ENCODE measurements at regions not wholly inside any gene's neighbourhood (a gene's known extent, or its start where the extent isn't known, plus 50 kb on each side); places are given as distances from the start of the nearest gene placed in this dataset.
A peak's percentile ranks its signal among the peaks of the same experiment; 100 is the strongest.

GRCh38 chr13:33392794-33393405 is 107.3 kb upstream of the STARD13 start:
- no peak for TF ChIP-seq CTCF (IDR thresholded peaks at IDR 0.05; ENCODE audit: borderline replicate concordance)

GRCh38 chr13:33394294-33394932 is 108.9 kb upstream of the STARD13 start:
- no peak for DNase-seq
- Histone ChIP-seq H3K36me3 (no peaks in the 10 kb centered on the region), H3K4me1 (peaks cover 13% of the 10 kb centered on the region), H3K27ac (replicated peaks) (peak overlapping the region; percentile 42), H3K27me3 (ENCODE audit: low read depth) (no peaks in the 10 kb centered on the region), H3K4me3 (no peak overlapping the region), H3K9me3 (replicated peaks) (peaks cover 9% of the 10 kb centered on the region)
- intact Hi-C loops (cut with micrococcal nuclease), result no loop called here
- TF ChIP-seq CTCF (IDR thresholded peaks at IDR 0.05; ENCODE audit: borderline replicate concordance), result no peak

More at GRCh38 chr13:33392794-33393405, 107.3 kb upstream of the STARD13 start:
- Histone ChIP-seq H3K9me3 (replicated peaks) (peaks cover 9% of the 10 kb centered on the region), H3K36me3 (no peaks in the 10 kb centered on the region), H3K27ac (replicated peaks) (no peak overlapping the region), H3K4me3 (no peak overlapping the region), H3K4me1 (peaks cover 18% of the 10 kb centered on the region), H3K27me3 (ENCODE audit: low read depth) (no peaks in the 10 kb centered on the region)
- intact Hi-C loops (cut with micrococcal nuclease), result no loop called here
- no peak for DNase-seq

GRCh38 chr13:33401238-33401637 is 115.7 kb upstream of the STARD13 start:
- intact Hi-C loops (cut with micrococcal nuclease), result no loop called here
- Histone ChIP-seq H3K27me3 (ENCODE audit: low read depth) (no peaks in the 10 kb centered on the region), H3K4me3 (no peak overlapping the region), H3K36me3 (no peaks in the 10 kb centered on the region), H3K27ac (replicated peaks) (peak overlapping the region; percentile 27), H3K9me3 (replicated peaks) (peaks cover 9% of the 10 kb centered on the region), H3K4me1 (peaks cover 22% of the 10 kb centered on the region)
- no peak for TF ChIP-seq CTCF (IDR thresholded peaks at IDR 0.05; ENCODE audit: borderline replicate concordance)
- DNase-seq, result no peak

GRCh38 chr13:33402975-33403374 is 117.4 kb upstream of the STARD13 start:
- no peaks in the 10 kb centered on the region for H3K27me3 ChIP-seq (ENCODE audit: low read depth)
- no peak for DNase-seq
- no peak overlapping the region for H3K4me3 ChIP-seq
- H3K9me3 ChIP-seq (replicated peaks), result no peaks in the 10 kb centered on the region
- H3K36me3 ChIP-seq, result no peaks in the 10 kb centered on the region
- intact Hi-C loops (cut with micrococcal nuclease), result no loop called here
- peaks cover 22% of the 10 kb centered on the region for H3K4me1 ChIP-seq
- no peak overlapping the region for H3K27ac ChIP-seq (replicated peaks)
- TF ChIP-seq CTCF (IDR thresholded peaks at IDR 0.05; ENCODE audit: borderline replicate concordance), result no peak

- intact Hi-C loops (cut with micrococcal nuclease), result no loop called here
- H3K4me1 ChIP-seq, result peaks cover 22% of the 10 kb centered on the region
- DNase-seq, result no peak
- H3K27me3 ChIP-seq (ENCODE audit: low read depth), result no peaks in the 10 kb centered on the region
- H3K4me3 ChIP-seq, result no peak overlapping the region
- H3K27ac ChIP-seq (replicated peaks), result peak overlapping the region; percentile 1
- H3K9me3 ChIP-seq (replicated peaks), result no peaks in the 10 kb centered on the region
- H3K36me3 ChIP-seq, result no peaks in the 10 kb centered on the region
- TF ChIP-seq CTCF (IDR thresholded peaks at IDR 0.05; ENCODE audit: borderline replicate concordance), result no peak
These were observed 118.3 kb upstream of the STARD13 start for GRCh38 chr13:33403807-33404362.
